ENCODE measurements at regions not wholly inside any gene's neighbourhood (a gene's known extent, or its start where the extent isn't known, plus 50 kb on each side); places are given as distances from the start of the nearest gene placed in this dataset.
"Not testable (repeated sequence)": the region's sequence is repeated elsewhere in the genome, so short reads cannot be mapped to it uniquely, and the experiment has no call there.

DNA sequence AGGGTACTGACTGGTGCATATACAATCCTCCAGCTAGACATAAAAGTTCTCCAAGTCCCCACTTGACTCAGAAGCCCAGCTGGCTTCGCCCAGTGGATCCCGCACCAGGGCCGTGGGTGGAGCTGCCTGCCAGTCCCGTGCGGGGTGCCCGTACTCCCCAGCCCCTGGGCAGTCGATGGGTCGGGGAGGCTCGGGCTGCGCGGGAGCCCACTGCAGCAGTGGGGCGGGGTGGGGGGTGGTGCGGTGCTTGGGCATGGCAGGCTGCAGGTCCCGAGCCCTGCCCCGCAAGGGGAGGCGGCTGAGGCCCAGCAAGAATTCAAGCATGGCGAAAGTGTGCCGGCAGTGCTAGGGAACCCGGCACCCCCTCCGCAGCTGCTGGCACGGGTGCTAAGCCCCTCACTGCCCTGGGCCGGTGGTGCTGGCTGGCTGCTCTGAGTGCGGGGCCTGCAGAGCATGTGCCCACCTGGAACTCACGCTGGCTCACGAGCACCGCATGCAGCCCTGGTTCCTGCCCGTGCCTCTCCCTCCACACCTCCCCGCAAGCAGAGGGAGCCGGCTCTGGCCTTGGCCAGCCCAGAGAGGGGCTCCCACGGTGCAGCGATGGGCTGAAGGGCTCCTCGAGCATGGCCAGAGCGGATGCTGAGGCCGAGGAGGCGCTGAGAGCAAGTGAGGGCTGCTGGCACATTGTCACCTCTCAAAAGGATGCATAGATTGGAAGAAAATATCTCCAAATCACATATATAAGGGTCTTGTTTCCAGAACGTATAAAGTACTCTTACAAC lies 68.3 kb upstream of the PIK3R4 start:
- H3K4me1 ChIP-seq (ENCODE audit: insufficient read depth, low read length, poor library complexity, severe bottlenecking) = no peaks in the 10 kb centered on the region
- POLR2A ChIA-PET (ENCODE audit: low non-redundant PET) = no interaction called here
- H3K4me3 ChIP-seq (ENCODE audit: low read depth, low read length, poor library complexity, severe bottlenecking) = no peak overlapping the region

GRCh38 chr3:130816561-130817445 lies 70.2 kb upstream of the PIK3R4 start:
- Histone ChIP-seq H3K4me3 (ENCODE audit: low read depth, low read length, poor library complexity, severe bottlenecking) (no peak overlapping the region), H3K36me3 (ENCODE audit: insufficient read depth, low read length, poor library complexity, severe bottlenecking) (no peaks in the 10 kb centered on the region), H3K9me3 (ENCODE audit: low read depth, low read length, poor library complexity, severe bottlenecking) (no peaks in the 10 kb centered on the region), H3K27ac (ENCODE audit: low read depth, low read length, poor library complexity, severe bottlenecking) (no peak overlapping the region), H3K27me3 (replicated peaks; ENCODE audit: insufficient read depth, low read depth, low read length, poor library complexity) (no peaks in the 10 kb centered on the region), H3K4me1 (ENCODE audit: insufficient read depth, low read length, poor library complexity, severe bottlenecking) (no peaks in the 10 kb centered on the region)
- ChIA-PET CTCF (no interaction called here), POLR2A (ENCODE audit: low non-redundant PET) (no interaction called here)
- BruUV-seq (replicated peaks) = no TSS peak
- intact Hi-C loops (cut with micrococcal nuclease; ENCODE audit: unreplicated experiment) = no loop called here
- TF ChIP-seq EZH2 (IDR thresholded peaks at IDR 0.05; ENCODE audit: borderline replicate concordance, low read depth, low read length, poor library complexity, severe bottlenecking) (no peak), CTCF (conservative IDR thresholded peaks at IDR 0.05; ENCODE audit: low read depth, low read length) (no peak)
- no peak for DNase-seq (ENCODE audit: low spot score)

More for the DNA sequence above, 68.3 kb upstream of the PIK3R4 start:
- DNase-seq (ENCODE audit: low spot score) = no peak
- H3K9me3 ChIP-seq (ENCODE audit: low read depth, low read length, poor library complexity, severe bottlenecking) = no peaks in the 10 kb centered on the region
- CTCF ChIA-PET = no interaction called here
- no TSS peak for BruUV-seq (replicated peaks)
- no peaks in the 10 kb centered on the region for H3K36me3 ChIP-seq (ENCODE audit: insufficient read depth, low read length, poor library complexity, severe bottlenecking)
- no peak for TF ChIP-seq CTCF (conservative IDR thresholded peaks at IDR 0.05; ENCODE audit: low read depth, low read length)
- no peak for TF ChIP-seq EZH2 (IDR thresholded peaks at IDR 0.05; ENCODE audit: borderline replicate concordance, low read depth, low read length, poor library complexity, severe bottlenecking)
- H3K27me3 ChIP-seq (replicated peaks; ENCODE audit: insufficient read depth, low read depth, low read length, poor library complexity) = no peaks in the 10 kb centered on the region
- H3K27ac ChIP-seq (ENCODE audit: low read depth, low read length, poor library complexity, severe bottlenecking) = no peak overlapping the region
- intact Hi-C loops (cut with micrococcal nuclease; ENCODE audit: unreplicated experiment) = no loop called here

DNA sequence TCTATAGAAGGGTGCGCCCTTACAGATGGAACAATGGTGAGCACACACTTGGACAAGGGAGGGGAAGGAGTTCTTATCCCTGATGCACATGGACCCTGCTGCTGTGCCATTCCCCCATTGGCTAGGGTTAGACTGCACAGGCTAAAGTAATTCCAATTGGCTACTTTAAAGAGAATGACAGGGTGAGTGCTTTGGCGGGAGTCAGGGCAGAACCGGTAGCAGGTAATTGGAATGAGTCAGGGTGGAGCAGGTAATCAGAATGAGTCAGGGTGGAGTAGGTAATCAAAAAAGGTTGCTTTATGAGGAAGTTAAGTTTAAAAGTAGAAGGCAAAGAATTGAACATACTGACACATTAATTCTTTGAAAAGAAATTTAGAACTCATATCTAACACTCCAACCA lies 71.4 kb upstream of the PIK3R4 start:
- H3K4me3 ChIP-seq (ENCODE audit: low read depth, low read length, poor library complexity, severe bottlenecking); H3K9me3 ChIP-seq (ENCODE audit: low read depth, low read length, poor library complexity, severe bottlenecking); H3K4me1 ChIP-seq (ENCODE audit: insufficient read depth, low read length, poor library complexity, severe bottlenecking); H3K36me3 ChIP-seq (ENCODE audit: insufficient read depth, low read length, poor library complexity, severe bottlenecking); H3K27me3 ChIP-seq (replicated peaks; ENCODE audit: insufficient read depth, low read depth, low read length, poor library complexity); BruUV-seq (replicated peaks); CTCF ChIA-PET; POLR2A ChIA-PET (ENCODE audit: low non-redundant PET); intact Hi-C loops (cut with micrococcal nuclease; ENCODE audit: unreplicated experiment); DNase-seq (ENCODE audit: low spot score); H3K27ac ChIP-seq (ENCODE audit: low read depth, low read length, poor library complexity, severe bottlenecking): not testable (repeated sequence)
